Fibroblast of lung (primary cell): ENCODE measurements at regions not wholly inside any gene's neighbourhood (a gene's known extent, or its start where the extent isn't known, plus 50 kb on each side); places are given as distances from the start of the nearest gene placed in this dataset.

Experiments
- DNase-seq, 2 donors: peaks; one replicate each; pipeline versions ENCODE4 v3.0.0 to v3.0.0-alpha.2; 2010; ENCODE audit warnings: low read depth in 2 of 2
- H2AFZ ChIP-seq: 2 replicates; pipeline ENCODE4 v1.5.1; 2012; ENCODE audit warnings: low read length, control low read depth, inconsistent platforms
- H3K27ac ChIP-seq: 2 replicates; pipeline ENCODE4 v1.5.1; 2011; ENCODE audit warnings: low read length, control low read depth; ENCODE audit not compliant: insufficient read depth
- H3K27me3 ChIP-seq: 2 replicates; pipeline ENCODE4 v1.5.1; 2011; ENCODE audit warnings: mild to moderate bottlenecking, low read length; ENCODE audit not compliant: control insufficient read depth, insufficient read depth
- H3K36me3 ChIP-seq: 2 replicates; pipeline ENCODE4 v1.5.1; 2011; ENCODE audit warnings: low read length; ENCODE audit not compliant: control insufficient read depth, insufficient read depth
- H3K4me1 ChIP-seq: 2 replicates; pipeline ENCODE4 v1.5.1; 2011; ENCODE audit warnings: low read length; ENCODE audit not compliant: control insufficient read depth, insufficient read depth; ENCODE audit errors: extremely low read depth
- H3K4me2 ChIP-seq: 2 replicates; pipeline ENCODE4 v1.5.1; 2011; ENCODE audit warnings: low read length, control low read depth; ENCODE audit not compliant: insufficient read depth; ENCODE audit errors: extremely low read depth
- H3K4me3 ChIP-seq, 4 experiments: fragments of 200-600 bp in 1 of 4; sonication (generic) in 1 of 4; replicated peaks in 1 of 4; 2 replicates each; pipeline ENCODE4 v1.5.1; 2011 to 2016; ENCODE audit warnings: low read length in 4 of 4, low read depth in 3 of 4, mild to moderate bottlenecking in 3 of 4, control low read depth in 2 of 4, inconsistent platforms in 1 of 4, mixed read lengths in 1 of 4; ENCODE audit not compliant: insufficient read depth in 1 of 4; ENCODE audit errors: control extremely low read depth in 1 of 4
- H3K79me2 ChIP-seq: 2 replicates; pipeline ENCODE4 v1.5.1; 2012; ENCODE audit warnings: mild to moderate bottlenecking, low read length, inconsistent platforms; ENCODE audit not compliant: control insufficient read depth, insufficient read depth
- H3K9ac ChIP-seq: 2 replicates; pipeline ENCODE4 v1.5.1; 2011; ENCODE audit warnings: mild to moderate bottlenecking, low read length, control low read depth; ENCODE audit not compliant: insufficient read depth
- H3K9me3 ChIP-seq: 2 replicates; pipeline ENCODE4 v1.5.1; 2012; ENCODE audit warnings: low read depth, low read length; ENCODE audit not compliant: control insufficient read depth, insufficient read depth
- H4K20me1 ChIP-seq: 2 replicates; pipeline ENCODE4 v1.5.1; 2011; ENCODE audit warnings: low read length; ENCODE audit not compliant: control insufficient read depth, insufficient read depth; ENCODE audit errors: extremely low read depth
- CTCF ChIP-seq, 2 donors: IDR thresholded peaks in 1 of 2; conservative IDR thresholded peaks in 1 of 2; 1 replicate in 1 of 2; 2 replicates in 1 of 2; pipeline ENCODE4 v1.5.1; 2011 to 2012; ENCODE audit warnings: low read length in 2 of 2, control low read depth in 1 of 2, inconsistent platforms in 1 of 2, low read depth in 1 of 2, mild to moderate bottlenecking in 1 of 2
- EZH2 ChIP-seq: IDR thresholded peaks from 2 replicates; pipeline ENCODE4 v1.5.1; 2012; ENCODE audit warnings: low read length, control low read depth, mild to moderate bottlenecking; ENCODE audit errors: missing control alignments

- no peaks in the 10 kb centered on the region for H3K79me2 ChIP-seq
- no peak overlapping the region for H3K4me3 ChIP-seq
- no peaks in the 10 kb centered on the region for H3K27me3 ChIP-seq
- no peaks in the 10 kb centered on the region for H3K4me1 ChIP-seq
- no peak overlapping the region for H3K4me2 ChIP-seq
- no peak overlapping the region for H3K27ac ChIP-seq
- H2AFZ ChIP-seq = no peak overlapping the region
- H3K9ac ChIP-seq = no peak overlapping the region
- H3K36me3 ChIP-seq = no peaks in the 10 kb centered on the region
- TF ChIP-seq CTCF (conservative IDR thresholded peaks at IDR 0.05 in 1 of 2, IDR thresholded peaks at IDR 0.05 in 1 of 2; ENCODE audit: low read depth in 1 of 2, low read length in 2 of 2) (no peak), EZH2 (no peak)
- H4K20me1 ChIP-seq = no peaks in the 10 kb centered on the region
- H3K9me3 ChIP-seq = no peaks in the 10 kb centered on the region
- DNase-seq = no peak
These were observed 305.7 kb upstream of the NRIP1 start for GRCh38 chr21:15370462-15370975.

GRCh38 chr21:15373941-15374340 lies 309.1 kb upstream of the NRIP1 start:
- no peaks in the 10 kb centered on the region for H3K9me3 ChIP-seq
- no peak overlapping the region for H3K27ac ChIP-seq
- DNase-seq = no peak
- no peaks in the 10 kb centered on the region for H3K4me1 ChIP-seq
- no peak overlapping the region for H3K9ac ChIP-seq
- no peaks in the 10 kb centered on the region for H3K36me3 ChIP-seq
- H3K79me2 ChIP-seq = no peaks in the 10 kb centered on the region
- no peak overlapping the region for H3K4me2 ChIP-seq
- no peaks in the 10 kb centered on the region for H4K20me1 ChIP-seq
- no peak overlapping the region for H3K4me3 ChIP-seq
- no peak overlapping the region for H2AFZ ChIP-seq
- no peak for TF ChIP-seq EZH2
- no peak for TF ChIP-seq CTCF (conservative IDR thresholded peaks at IDR 0.05 in 1 of 2, IDR thresholded peaks at IDR 0.05 in 1 of 2; ENCODE audit: low read depth in 1 of 2, low read length in 2 of 2)
- H3K27me3 ChIP-seq = no peaks in the 10 kb centered on the region

- no peak overlapping the region for H3K9ac ChIP-seq
- no peak for DNase-seq
- no peak overlapping the region for H3K27ac ChIP-seq
- no peak overlapping the region for H2AFZ ChIP-seq
- H3K9me3 ChIP-seq = no peaks in the 10 kb centered on the region
- no peaks in the 10 kb centered on the region for H3K36me3 ChIP-seq
- H4K20me1 ChIP-seq = no peaks in the 10 kb centered on the region
- H3K4me2 ChIP-seq = no peak overlapping the region
- no peak for TF ChIP-seq EZH2
- TF ChIP-seq CTCF (conservative IDR thresholded peaks at IDR 0.05 in 1 of 2, IDR thresholded peaks at IDR 0.05 in 1 of 2; ENCODE audit: low read depth in 1 of 2, low read length in 2 of 2) = no peak
- no peaks in the 10 kb centered on the region for H3K79me2 ChIP-seq
- H3K27me3 ChIP-seq = no peaks in the 10 kb centered on the region
- no peaks in the 10 kb centered on the region for H3K4me1 ChIP-seq
- H3K4me3 ChIP-seq = no peak overlapping the region
These were observed 315.0 kb upstream of the NRIP1 start for GRCh38 chr21:15379776-15380175.
